KMS-11 (cell line): ENCODE measurements at regions not wholly inside any gene's neighbourhood (a gene's known extent, or its start where the extent isn't known, plus 50 kb on each side); places are given as distances from the start of the nearest gene placed in this dataset.

Source experiments
- H2AFZ ChIP-seq: fragments of 200-600 bp; sonication (generic); 2 replicates; pipeline ENCODE4 v1.6.1; 2016; ENCODE audit warnings: antibody characterized with exemption, mixed run types, low read depth
- H3K27ac ChIP-seq: fragments of 200-600 bp; sonication (generic); 2 replicates; pipeline ENCODE4 v1.6.1; 2016; ENCODE audit warnings: mild to moderate bottlenecking, mixed run types
- H3K27me3 ChIP-seq: fragments of 200-600 bp; sonication (generic); 2 replicates; pipeline ENCODE4 v1.6.1; 2017; ENCODE audit warnings: mild to moderate bottlenecking, low read depth, mixed run types, moderate library complexity; ENCODE audit not compliant: insufficient read depth
- H3K36me3 ChIP-seq: fragments of 200-600 bp; sonication (generic); 2 replicates; pipeline ENCODE4 v1.6.1; 2017; ENCODE audit warnings: mild to moderate bottlenecking, mixed run types; ENCODE audit not compliant: insufficient read depth
- H3K4me1 ChIP-seq: fragments of 200-600 bp; sonication (generic); 2 replicates; pipeline ENCODE4 v1.6.1; 2016; ENCODE audit warnings: mild to moderate bottlenecking, low read depth, mixed run types; ENCODE audit not compliant: poor library complexity, severe bottlenecking
- H3K4me2 ChIP-seq: fragments of 200-600 bp; sonication (generic); 2 replicates; pipeline ENCODE4 v1.7.0; 2016; ENCODE audit warnings: mild to moderate bottlenecking, mixed run types
- H3K4me3 ChIP-seq: fragments of 200-600 bp; sonication (generic); IDR thresholded peaks from 2 replicates; pipeline ENCODE4 v1.6.1; 2017; ENCODE audit warnings: low read depth, low read length, mixed read lengths; ENCODE audit not compliant: insufficient read depth
- H3K79me2 ChIP-seq: fragments of 200-600 bp; sonication (generic); 2 replicates; pipeline ENCODE4 v1.6.1; 2016; ENCODE audit warnings: low read depth, mixed run types; ENCODE audit not compliant: insufficient read depth
- H3K9ac ChIP-seq: fragments of 200-600 bp; sonication (generic); 2 replicates; pipeline ENCODE4 v1.6.1; 2016; ENCODE audit warnings: mild to moderate bottlenecking, mixed run types
- H4K20me1 ChIP-seq: fragments of 200-600 bp; sonication (generic); 2 replicates; pipeline ENCODE4 v1.6.1; 2016; ENCODE audit warnings: mild to moderate bottlenecking, mixed run types; ENCODE audit not compliant: insufficient read depth
- CTCF ChIP-seq: fragments of 200-600 bp; sonication (generic); conservative IDR thresholded peaks from 2 replicates; pipeline ENCODE4 v1.6.1; 2017; ENCODE audit warnings: low read depth, mild to moderate bottlenecking, antibody characterized with exemption, low read length, moderate library complexity, mixed read lengths

DNA sequence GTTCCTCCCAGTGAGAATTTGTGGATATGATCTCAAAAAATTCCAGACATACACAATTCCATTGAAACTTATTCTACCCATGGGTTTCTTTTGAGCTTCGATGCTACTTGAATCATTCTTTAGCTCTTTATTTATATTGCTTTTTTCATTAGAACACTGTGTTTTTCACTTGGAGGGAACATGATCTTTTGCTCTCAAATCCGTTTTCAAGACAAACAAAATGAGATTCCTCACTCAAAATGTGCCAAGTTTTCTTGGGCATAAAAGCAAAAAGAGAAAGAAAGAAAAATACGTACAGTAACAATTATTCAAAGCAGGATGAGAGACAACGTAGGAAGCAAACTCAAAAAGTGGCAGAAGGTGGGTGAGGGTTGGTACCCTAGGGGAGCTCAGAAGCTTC is 118.8 kb upstream of the PDZRN3 start:
- Histone ChIP-seq H3K9ac (no peak overlapping the region), H3K4me1 (no peaks in the 10 kb centered on the region), H2AFZ (no peak overlapping the region), H3K4me3 (no peak overlapping the region), H3K4me2 (no peak overlapping the region), H3K36me3 (no peaks in the 10 kb centered on the region), H3K27ac (no peak overlapping the region), H3K27me3 (no peaks in the 10 kb centered on the region), H4K20me1 (no peaks in the 10 kb centered on the region), H3K79me2 (no peaks in the 10 kb centered on the region)
- TF ChIP-seq CTCF: no peak

DNA sequence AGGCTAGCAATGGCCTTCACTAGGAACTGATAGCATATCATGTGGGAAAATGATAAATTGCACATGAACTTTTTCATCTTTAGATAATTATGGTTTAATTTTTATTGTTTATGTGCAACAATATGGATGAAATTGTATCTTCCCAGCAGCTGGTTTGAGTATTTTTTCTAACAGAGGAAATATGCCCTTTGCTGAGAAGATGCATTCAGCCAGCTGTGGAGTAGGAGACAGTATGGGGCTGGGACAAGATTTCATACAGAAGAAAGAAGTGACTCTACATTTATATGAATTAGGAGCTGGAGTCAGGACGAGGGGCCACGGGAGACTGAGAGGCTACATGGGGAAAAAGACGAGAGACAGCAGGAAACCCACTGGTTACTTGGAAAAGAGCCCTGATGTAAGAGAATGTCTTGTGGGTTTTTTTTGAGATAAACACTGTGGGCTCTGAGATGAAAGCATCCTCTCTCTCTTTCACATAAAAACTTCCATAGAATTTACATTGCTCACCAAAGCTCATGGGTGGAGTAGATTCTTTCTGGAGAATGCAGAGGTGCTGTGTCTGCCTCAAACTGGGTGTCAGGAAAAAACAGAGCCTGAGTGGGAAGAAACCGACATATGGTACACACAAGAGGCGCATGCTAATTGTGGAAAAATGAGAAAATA is 115.2 kb upstream of the PDZRN3 start:
- H3K4me3 ChIP-seq: no peak overlapping the region
- H3K4me1 ChIP-seq: no peaks in the 10 kb centered on the region
- no peak for TF ChIP-seq CTCF
- H4K20me1 ChIP-seq: no peaks in the 10 kb centered on the region
- H3K79me2 ChIP-seq: no peaks in the 10 kb centered on the region
- H3K27me3 ChIP-seq: no peaks in the 10 kb centered on the region
- no peak overlapping the region for H2AFZ ChIP-seq
- H3K36me3 ChIP-seq: no peaks in the 10 kb centered on the region
- no peak overlapping the region for H3K27ac ChIP-seq
- H3K9ac ChIP-seq: no peak overlapping the region
- H3K4me2 ChIP-seq: no peak overlapping the region

DNA sequence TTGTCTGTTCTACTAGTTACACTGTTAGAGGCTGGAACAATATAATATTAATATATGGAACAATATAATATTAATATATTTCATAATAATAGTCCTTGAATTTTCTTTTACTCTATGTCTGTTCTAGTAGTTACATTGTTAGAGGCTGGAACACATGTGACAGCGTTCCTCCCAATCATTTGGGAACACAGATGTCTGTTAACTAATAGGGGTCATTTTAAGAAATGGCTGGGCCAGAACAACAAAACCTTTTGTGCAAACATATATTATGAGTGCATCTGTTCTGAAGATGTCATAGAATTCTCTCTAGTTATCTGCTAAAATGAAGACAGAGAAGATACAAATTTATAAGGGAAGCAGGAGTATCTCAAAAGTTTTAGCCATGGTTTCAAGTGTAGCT is 114.0 kb upstream of the PDZRN3 start:
- no peak overlapping the region for H3K4me3 ChIP-seq
- no peak overlapping the region for H2AFZ ChIP-seq
- no peaks in the 10 kb centered on the region for H4K20me1 ChIP-seq
- no peak for TF ChIP-seq CTCF
- H3K27ac ChIP-seq: no peak overlapping the region
- H3K27me3 ChIP-seq: no peaks in the 10 kb centered on the region
- H3K36me3 ChIP-seq: no peaks in the 10 kb centered on the region
- no peaks in the 10 kb centered on the region for H3K79me2 ChIP-seq
- no peak overlapping the region for H3K4me2 ChIP-seq
- H3K4me1 ChIP-seq: peaks cover 3% of the 10 kb centered on the region
- H3K9ac ChIP-seq: no peak overlapping the region

DNA sequence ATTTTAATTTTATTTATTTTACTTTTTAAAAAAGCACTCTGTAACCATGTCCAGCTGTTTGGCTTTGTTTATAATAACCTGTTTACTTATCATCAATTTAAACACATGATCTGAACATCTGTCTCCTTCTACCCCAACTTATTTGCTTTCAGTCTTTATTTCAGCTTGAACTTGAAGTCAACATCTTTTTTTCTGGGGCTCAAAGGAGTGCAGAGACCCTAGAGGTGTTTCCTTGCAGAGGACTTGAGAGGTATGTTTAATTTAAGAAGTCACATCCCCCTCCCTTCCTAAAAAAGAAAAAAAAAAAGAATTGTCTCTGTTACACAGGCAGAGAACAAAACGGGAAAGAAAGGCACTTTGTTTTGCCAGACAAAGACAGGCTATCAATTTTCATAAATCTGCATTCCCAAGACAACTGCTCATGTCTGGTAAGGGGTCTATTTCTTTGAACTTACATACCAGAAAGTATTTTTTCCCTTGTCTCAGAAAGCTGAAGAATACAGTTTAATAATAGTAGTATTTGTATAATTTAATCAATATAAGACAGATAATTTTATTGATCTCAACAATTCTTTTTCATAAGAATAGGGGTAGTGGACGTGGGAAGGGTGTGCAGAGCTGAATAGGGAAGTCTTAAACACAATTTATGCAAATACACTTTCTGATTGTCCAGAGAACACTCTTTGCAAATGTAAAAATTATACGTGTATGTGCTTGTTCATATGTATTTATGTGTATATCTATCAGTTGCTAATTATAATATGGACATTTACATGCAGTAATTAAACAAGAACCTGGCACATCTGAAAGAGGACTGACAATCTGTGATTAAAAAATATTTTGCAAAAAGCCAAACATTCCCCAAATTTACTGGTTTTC is 109.7 kb upstream of the PDZRN3 start:
- Histone ChIP-seq H3K4me3 (no peak overlapping the region), H3K9ac (no peak overlapping the region), H4K20me1 (no peaks in the 10 kb centered on the region), H3K4me1 (peaks cover 3% of the 10 kb centered on the region), H2AFZ (no peak overlapping the region), H3K79me2 (no peaks in the 10 kb centered on the region), H3K36me3 (no peaks in the 10 kb centered on the region), H3K27me3 (no peaks in the 10 kb centered on the region), H3K27ac (no peak overlapping the region), H3K4me2 (no peak overlapping the region)
- TF ChIP-seq CTCF: no peak
